Gastroesophageal sphincter (tissue), 3 donors: ENCODE measurements at regions not wholly inside any gene's neighbourhood (a gene's known extent, or its start where the extent isn't known, plus 50 kb on each side); places are given as distances from the start of the nearest gene placed in this dataset.

Source experiments
- CTCF ChIP-seq, 4 experiments: fragments of 200-600 bp in 2 of 4; fragments of 450-650 bp in 2 of 4; sonication (generic) in 1 of 4; IDR thresholded peaks; one replicate each; pipeline ENCODE4 v1.5.1; 2017 to 2019; ENCODE audit warnings: antibody characterized with exemption in 4 of 4, mild to moderate bottlenecking in 2 of 4, moderate library complexity in 2 of 4
- EP300 ChIP-seq: sonication (generic); formaldehyde crosslinking; IDR thresholded peaks from one replicate; pipeline ENCODE4 v1.6.1; 2017; ENCODE audit warnings: antibody characterized with exemption, mild to moderate bottlenecking
- POLR2AphosphoS5 ChIP-seq: sonication (generic); formaldehyde crosslinking; IDR thresholded peaks from one replicate; pipeline ENCODE4 v1.6.1; 2017; ENCODE audit warnings: antibody characterized with exemption

- no peak for TF ChIP-seq POLR2AphosphoS5
- no peak for TF ChIP-seq EP300
- no peak for TF ChIP-seq CTCF (IDR thresholded peaks at IDR 0.05)
Observed at GRCh38 chr3:102532901-102533300, 98.1 kb downstream of the ZPLD1 start.
